ENCODE measurements at regions not wholly inside any gene's neighbourhood (a gene's known extent, or its start where the extent isn't known, plus 50 kb on each side); places are given as distances from the start of the nearest gene placed in this dataset.

DNA sequence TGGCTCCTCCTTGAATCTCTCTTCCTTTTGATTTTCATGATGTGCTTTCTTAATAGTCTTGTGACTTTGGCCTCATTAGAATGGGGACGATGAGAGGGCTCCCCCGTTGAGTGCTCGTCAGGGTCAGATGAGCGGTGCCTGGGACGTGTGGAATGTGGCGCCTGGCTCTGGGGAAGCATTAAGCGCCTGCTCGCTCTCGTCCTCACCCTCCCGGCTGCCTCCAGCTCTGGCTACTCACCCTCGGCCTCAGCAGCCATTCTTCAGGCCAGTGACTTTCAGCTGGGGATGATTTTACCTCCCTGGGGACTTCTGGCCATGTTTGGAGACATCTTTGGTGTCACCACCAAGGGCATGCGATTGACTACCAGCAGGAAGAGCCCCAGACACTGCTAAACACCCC is 69.7 kb downstream of the RPS6KA4 start:
- no peak for TF ChIP-seq EZH2 (IDR thresholded peaks at IDR 0.05; ENCODE audit: insufficient read depth, poor library complexity, severe bottlenecking)
- TF ChIP-seq EZH2phosphoT487 (IDR thresholded peaks at IDR 0.05; ENCODE audit: insufficient read depth, low read depth) = no peak
- no peaks in the 10 kb centered on the region for H3K79me2 ChIP-seq (ENCODE audit: insufficient read depth)
- WGBS, 2 experiments (ENCODE audit: low coverage in 1 of 2, low lambda C conversion rate in 2 of 2, missing lambda C conversion rate in 2 of 2) = 29 to 30% methylated on average over 12 of the region's 12 CpGs
- no peaks in the 10 kb centered on the region for H3K36me3 ChIP-seq (ENCODE audit: low read depth)
- H3K9ac ChIP-seq = no peak overlapping the region
- no peak overlapping the region for H3K4me3 ChIP-seq
- no peak overlapping the region for H2AFZ ChIP-seq
- H3K27ac ChIP-seq = no peak overlapping the region
- peaks cover 64% of the 10 kb centered on the region for H3K27me3 ChIP-seq (replicated peaks; ENCODE audit: insufficient read depth)
- H3K4me2 ChIP-seq (ENCODE audit: unreplicated experiment) = no peak overlapping the region
- no peak for DNase-seq
- no peaks in the 10 kb centered on the region for H3K9me3 ChIP-seq (ENCODE audit: low read depth)
- in situ Hi-C loops (cut with MboI) = no loop called here
- no peaks in the 10 kb centered on the region for H3K4me1 ChIP-seq (ENCODE audit: insufficient read depth)
- H3F3A ChIP-seq (ENCODE audit: insufficient read depth) = no peaks in the 10 kb centered on the region
- no peaks in the 10 kb centered on the region for H4K20me1 ChIP-seq (ENCODE audit: insufficient read depth)
- H3K9me2 ChIP-seq (ENCODE audit: insufficient read depth) = no peaks in the 10 kb centered on the region

DNA sequence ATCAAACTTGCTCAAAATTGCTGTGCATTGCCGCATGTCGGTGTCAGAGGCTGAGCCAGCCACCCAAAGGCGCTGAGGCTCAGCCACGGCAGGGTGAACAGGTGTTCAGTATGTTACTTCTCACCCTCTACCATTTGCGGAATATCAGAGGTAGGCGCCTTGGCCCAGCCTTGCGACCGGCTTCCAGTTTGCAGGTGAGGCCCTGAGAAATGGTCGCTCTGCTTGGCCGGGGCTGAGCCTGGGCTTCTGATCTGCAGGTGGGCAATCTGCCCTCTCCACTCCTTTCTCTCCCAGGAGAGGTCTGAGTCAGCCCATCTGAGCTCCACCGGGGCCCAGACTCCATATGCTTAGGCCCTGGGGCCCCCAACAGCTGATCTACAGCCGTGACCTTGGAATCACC is 71.0 kb downstream of the RPS6KA4 start:
- Histone ChIP-seq H3K27ac (no peak overlapping the region), H3F3A (ENCODE audit: insufficient read depth) (no peaks in the 10 kb centered on the region), H4K20me1 (ENCODE audit: insufficient read depth) (no peaks in the 10 kb centered on the region), H3K4me3 (no peak overlapping the region), H3K27me3 (replicated peaks; ENCODE audit: insufficient read depth) (peaks cover 61% of the 10 kb centered on the region), H3K79me2 (ENCODE audit: insufficient read depth) (no peaks in the 10 kb centered on the region), H3K9ac (no peak overlapping the region), H3K4me2 (ENCODE audit: unreplicated experiment) (no peak overlapping the region), H3K9me2 (ENCODE audit: insufficient read depth) (no peaks in the 10 kb centered on the region), H3K36me3 (ENCODE audit: low read depth) (no peaks in the 10 kb centered on the region), H3K9me3 (ENCODE audit: low read depth) (no peaks in the 10 kb centered on the region), H3K4me1 (ENCODE audit: insufficient read depth) (no peaks in the 10 kb centered on the region), H2AFZ (no peak overlapping the region)
- in situ Hi-C loops (cut with MboI) = no loop called here
- TF ChIP-seq EZH2 (IDR thresholded peaks at IDR 0.05; ENCODE audit: insufficient read depth, poor library complexity, severe bottlenecking) (no peak), EZH2phosphoT487 (IDR thresholded peaks at IDR 0.05; ENCODE audit: insufficient read depth, low read depth) (no peak)
- WGBS, 2 experiments (ENCODE audit: low coverage in 1 of 2, low lambda C conversion rate in 2 of 2, missing lambda C conversion rate in 2 of 2) = 60 to 62% methylated on average over 12 of the region's 12 CpGs
- no peak for DNase-seq

DNA sequence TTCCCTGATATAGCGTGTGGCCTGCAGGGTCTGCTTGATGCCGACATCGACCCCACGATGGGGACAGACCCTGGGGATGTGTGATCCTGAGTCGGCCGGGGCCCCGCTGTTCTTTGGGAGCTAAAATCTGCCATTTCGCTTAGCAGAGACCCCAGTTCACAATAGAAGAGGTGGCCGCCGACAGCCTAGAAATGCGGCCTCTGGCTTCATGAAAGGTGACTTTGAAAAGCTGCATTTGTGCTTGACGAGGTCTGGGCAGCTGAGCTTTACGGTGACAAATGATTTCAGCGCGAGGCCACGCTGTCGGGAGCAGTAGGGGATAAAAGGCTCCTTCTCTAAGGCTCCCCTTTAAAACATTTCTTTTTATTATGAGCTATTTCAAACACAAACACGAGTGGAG is 71.7 kb downstream of the RPS6KA4 start:
- whole genome bisulfite sequencing, 2 experiments (ENCODE audit: low coverage in 1 of 2, low lambda C conversion rate in 2 of 2, missing lambda C conversion rate in 2 of 2) = 41 to 42% methylated on average over 18 of the region's 18 CpGs
- no peak overlapping the region for H3K4me2 ChIP-seq (ENCODE audit: unreplicated experiment)
- H3K4me1 ChIP-seq (ENCODE audit: insufficient read depth) = no peaks in the 10 kb centered on the region
- H3K27me3 ChIP-seq (replicated peaks; ENCODE audit: insufficient read depth) = peaks cover 58% of the 10 kb centered on the region
- no peak overlapping the region for H3K4me3 ChIP-seq
- in situ Hi-C loops (cut with MboI) = no loop called here
- no peak overlapping the region for H3K9ac ChIP-seq
- no peak overlapping the region for H2AFZ ChIP-seq
- H3K9me2 ChIP-seq (ENCODE audit: insufficient read depth) = no peaks in the 10 kb centered on the region
- no peaks in the 10 kb centered on the region for H3K36me3 ChIP-seq (ENCODE audit: low read depth)
- DNase-seq = no peak
- H3K27ac ChIP-seq = no peak overlapping the region
- H4K20me1 ChIP-seq (ENCODE audit: insufficient read depth) = no peaks in the 10 kb centered on the region
- no peaks in the 10 kb centered on the region for H3F3A ChIP-seq (ENCODE audit: insufficient read depth)
- H3K79me2 ChIP-seq (ENCODE audit: insufficient read depth) = no peaks in the 10 kb centered on the region
- TF ChIP-seq EZH2phosphoT487 (IDR thresholded peaks at IDR 0.05; ENCODE audit: insufficient read depth, low read depth) = no peak
- no peak for TF ChIP-seq EZH2 (IDR thresholded peaks at IDR 0.05; ENCODE audit: insufficient read depth, poor library complexity, severe bottlenecking)
- no peaks in the 10 kb centered on the region for H3K9me3 ChIP-seq (ENCODE audit: low read depth)

DNA sequence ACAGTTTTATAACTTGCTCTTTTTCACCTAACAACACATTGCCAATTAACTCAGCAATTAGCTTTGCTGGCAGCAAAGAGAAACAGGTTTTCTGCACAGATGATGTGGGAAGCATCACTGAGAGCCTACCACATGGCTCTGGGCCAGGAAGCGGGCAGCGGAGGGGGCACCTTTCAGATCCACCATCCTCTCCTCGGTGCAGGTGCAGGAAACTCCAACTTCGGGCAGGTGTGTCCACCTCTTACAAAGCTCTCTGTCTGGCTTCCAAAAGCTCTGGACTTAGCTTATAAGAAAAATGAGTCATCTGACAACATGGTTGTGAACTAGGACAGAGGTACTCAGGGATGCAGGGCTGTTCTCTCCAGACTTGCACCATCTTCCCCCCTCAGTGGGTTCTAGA is 77.0 kb downstream of the RPS6KA4 start:
- Histone ChIP-seq H3K27ac (no peak overlapping the region), H3K9me2 (ENCODE audit: insufficient read depth) (no peaks in the 10 kb centered on the region), H3K9ac (no peak overlapping the region), H3K4me1 (ENCODE audit: insufficient read depth) (no peaks in the 10 kb centered on the region), H3K36me3 (ENCODE audit: low read depth) (no peaks in the 10 kb centered on the region), H4K20me1 (ENCODE audit: insufficient read depth) (no peaks in the 10 kb centered on the region), H2AFZ (no peak overlapping the region), H3K27me3 (replicated peaks; ENCODE audit: insufficient read depth) (peaks cover 44% of the 10 kb centered on the region), H3F3A (ENCODE audit: insufficient read depth) (no peaks in the 10 kb centered on the region), H3K4me3 (no peak overlapping the region), H3K4me2 (ENCODE audit: unreplicated experiment) (no peak overlapping the region), H3K9me3 (ENCODE audit: low read depth) (no peaks in the 10 kb centered on the region), H3K79me2 (ENCODE audit: insufficient read depth) (no peaks in the 10 kb centered on the region)
- WGBS, 2 experiments (ENCODE audit: low coverage in 1 of 2, low lambda C conversion rate in 2 of 2, missing lambda C conversion rate in 2 of 2) = 48 to 56% methylated on average over 4 of the region's 4 CpGs
- TF ChIP-seq EZH2phosphoT487 (IDR thresholded peaks at IDR 0.05; ENCODE audit: insufficient read depth, low read depth) (no peak), EZH2 (IDR thresholded peaks at IDR 0.05; ENCODE audit: insufficient read depth, poor library complexity, severe bottlenecking) (no peak)
- DNase-seq = peak; percentile 14
- in situ Hi-C loops (cut with MboI) = no loop called here

DNA sequence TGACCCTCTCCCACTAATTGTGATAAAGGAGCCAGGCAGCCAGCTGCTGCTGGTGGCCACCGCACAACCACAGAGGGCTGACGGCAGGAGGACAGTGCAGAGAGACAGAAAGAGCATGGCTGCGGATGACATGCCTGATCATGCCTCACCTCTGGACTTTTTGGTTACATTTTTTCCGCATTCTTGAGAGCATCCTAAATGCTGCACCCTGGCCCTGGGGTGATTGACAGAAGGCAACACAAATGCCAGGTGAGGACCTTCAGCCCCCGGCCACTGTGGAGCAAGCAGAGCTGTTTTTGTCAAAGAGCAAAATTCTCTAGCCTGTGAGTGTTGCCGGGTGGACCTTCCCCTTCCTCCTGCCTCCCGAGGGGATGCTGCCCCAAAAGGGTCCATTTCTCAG is 78.5 kb downstream of the RPS6KA4 start:
- Histone ChIP-seq H3K9ac (no peak overlapping the region), H3K9me2 (ENCODE audit: insufficient read depth) (no peaks in the 10 kb centered on the region), H3F3A (ENCODE audit: insufficient read depth) (no peaks in the 10 kb centered on the region), H3K9me3 (ENCODE audit: low read depth) (no peaks in the 10 kb centered on the region), H3K4me2 (ENCODE audit: unreplicated experiment) (no peak overlapping the region), H3K27me3 (replicated peaks; ENCODE audit: insufficient read depth) (peaks cover 42% of the 10 kb centered on the region), H2AFZ (no peak overlapping the region), H3K79me2 (ENCODE audit: insufficient read depth) (no peaks in the 10 kb centered on the region), H3K27ac (no peak overlapping the region), H3K4me1 (ENCODE audit: insufficient read depth) (no peaks in the 10 kb centered on the region), H3K4me3 (no peak overlapping the region), H3K36me3 (ENCODE audit: low read depth) (no peaks in the 10 kb centered on the region), H4K20me1 (ENCODE audit: insufficient read depth) (no peaks in the 10 kb centered on the region)
- in situ Hi-C loops (cut with MboI) = no loop called here
- TF ChIP-seq EZH2 (IDR thresholded peaks at IDR 0.05; ENCODE audit: insufficient read depth, poor library complexity, severe bottlenecking) = no peak
- no peak for TF ChIP-seq EZH2phosphoT487 (IDR thresholded peaks at IDR 0.05; ENCODE audit: insufficient read depth, low read depth)
- no peak for DNase-seq
- 46% methylated on average over 7 of the region's 7 CpGs for WGBS, 2 experiments (ENCODE audit: low coverage in 1 of 2, low lambda C conversion rate in 2 of 2, missing lambda C conversion rate in 2 of 2)
